ENCODE measurements at regions not wholly inside any gene's neighbourhood (a gene's known extent, or its start where the extent isn't known, plus 50 kb on each side); places are given as distances from the start of the nearest gene placed in this dataset.

GRCh38 chr3:94225148-94225865 lies 162.4 kb downstream of the NSUN3 start:
- no peak for TF ChIP-seq FOXM1 (IDR thresholded peaks at IDR 0.05; ENCODE audit: borderline replicate concordance)
- no peak for TF ChIP-seq SUZ12 (IDR thresholded peaks at IDR 0.05)
- TF ChIP-seq BHLHE40 (IDR thresholded peaks at IDR 0.05; ENCODE audit: borderline replicate concordance) = no peak
- no peak for TF ChIP-seq PKNOX1 (IDR thresholded peaks at IDR 0.05)
- TF ChIP-seq SP1 (IDR thresholded peaks at IDR 0.05) = no peak
- no peak for TF ChIP-seq ELF4 (IDR thresholded peaks at IDR 0.05)
- no peak for TF ChIP-seq ZNF384 (IDR thresholded peaks at IDR 0.05)
- no peak for TF ChIP-seq FOXK2 (IDR thresholded peaks at IDR 0.05)
- no peak for TF ChIP-seq LEF1 (IDR thresholded peaks at IDR 0.05; ENCODE audit: borderline replicate concordance)
- TF ChIP-seq FOXA1 (IDR thresholded peaks at IDR 0.05) = no peak
